Parathyroid adenoma (tissue), 2 donors: ENCODE measurements at regions not wholly inside any gene's neighbourhood (a gene's known extent, or its start where the extent isn't known, plus 50 kb on each side); places are given as distances from the start of the nearest gene placed in this dataset.

Source experiments
- H2AFZ ChIP-seq: fragments of 300-600 bp; sonication (generic); one replicate; pipeline ENCODE4 v1.7.0; 2017; ENCODE audit warnings: antibody characterized with exemption, mild to moderate bottlenecking
- H3K27ac ChIP-seq: fragments of 300-600 bp; sonication (generic); one replicate; pipeline ENCODE4 v1.7.0; 2017
- H3K27me3 ChIP-seq: fragments of 300-600 bp; sonication (generic); one replicate; pipeline ENCODE4 v1.7.0; 2017; ENCODE audit warnings: low read length; ENCODE audit not compliant: control insufficient read depth, insufficient read depth
- H3K36me3 ChIP-seq: fragments of 300-600 bp; sonication (generic); one replicate; pipeline ENCODE4 v1.7.0; 2017; ENCODE audit warnings: low read length; ENCODE audit not compliant: control insufficient read depth, insufficient read depth
- H3K4me1 ChIP-seq: fragments of 300-600 bp; sonication (generic); one replicate; pipeline ENCODE4 v1.7.0; 2017; ENCODE audit warnings: control low read depth
- H3K4me2 ChIP-seq: fragments of 300-600 bp; sonication (generic); one replicate; pipeline ENCODE4 v1.7.0; 2017; ENCODE audit warnings: low read length
- H3K4me3 ChIP-seq: fragments of 300-600 bp; sonication (generic); one replicate; pipeline ENCODE4 v1.7.0; 2017; ENCODE audit warnings: low read depth, low read length
- H3K79me2 ChIP-seq: fragments of 300-600 bp; sonication (generic); one replicate; pipeline ENCODE4 v1.7.0; 2017; ENCODE audit warnings: control low read depth
- H3K9ac ChIP-seq: fragments of 300-600 bp; sonication (generic); one replicate; pipeline ENCODE4 v1.7.0; 2017; ENCODE audit warnings: mild to moderate bottlenecking
- H3K9me3 ChIP-seq: fragments of 300-600 bp; sonication (generic); one replicate; pipeline ENCODE4 v1.7.0; 2017; ENCODE audit warnings: low read length; ENCODE audit not compliant: control insufficient read depth
- CTCF ChIP-seq: fragments of 300-600 bp; sonication (generic); IDR thresholded peaks from one replicate; pipeline ENCODE4 v1.7.0; 2017; ENCODE audit warnings: antibody characterized with exemption, mild to moderate bottlenecking
- donor health status: primary hyperparathyroidism.

GRCh38 chr2:60075048-60075447 is 478.4 kb downstream of the BCL11A start:
- Histone ChIP-seq H3K36me3 (no peaks in the 10 kb centered on the region), H3K4me2 (no peak overlapping the region), H3K79me2 (no peaks in the 10 kb centered on the region), H2AFZ (no peak overlapping the region), H3K4me3 (no peak overlapping the region), H3K9me3 (no peaks in the 10 kb centered on the region), H3K27ac (no peak overlapping the region), H3K4me1 (no peaks in the 10 kb centered on the region), H3K27me3 (no peaks in the 10 kb centered on the region), H3K9ac (no peak overlapping the region)
- TF ChIP-seq CTCF: no peak

- Histone ChIP-seq H3K4me3 (no peak overlapping the region), H3K79me2 (no peaks in the 10 kb centered on the region), H2AFZ (no peak overlapping the region), H3K27ac (no peak overlapping the region), H3K4me1 (no peaks in the 10 kb centered on the region), H3K27me3 (no peaks in the 10 kb centered on the region), H3K9ac (no peak overlapping the region), H3K9me3 (no peaks in the 10 kb centered on the region), H3K4me2 (no peak overlapping the region), H3K36me3 (no peaks in the 10 kb centered on the region)
- no peak for TF ChIP-seq CTCF
Observed at GRCh38 chr2:60073201-60073600, 480.3 kb downstream of the BCL11A start.

- Histone ChIP-seq H3K4me2 (no peak overlapping the region), H3K9me3 (no peaks in the 10 kb centered on the region), H3K9ac (no peak overlapping the region), H3K79me2 (no peaks in the 10 kb centered on the region), H3K4me1 (no peaks in the 10 kb centered on the region), H3K27ac (no peak overlapping the region), H3K36me3 (no peaks in the 10 kb centered on the region), H2AFZ (no peak overlapping the region), H3K27me3 (no peaks in the 10 kb centered on the region), H3K4me3 (no peak overlapping the region)
- no peak for TF ChIP-seq CTCF
Observed at GRCh38 chr2:60072609-60073008, 480.8 kb downstream of the BCL11A start.

GRCh38 chr2:60071490-60071831 is 482.0 kb downstream of the BCL11A start:
- Histone ChIP-seq H3K4me2 (no peak overlapping the region), H3K27me3 (no peaks in the 10 kb centered on the region)
- no peak for TF ChIP-seq CTCF

GRCh38 chr2:60070736-60071489 is 482.5 kb downstream of the BCL11A start:
- Histone ChIP-seq H3K4me2 (no peak overlapping the region), H3K4me1 (no peaks in the 10 kb centered on the region), H3K36me3 (no peaks in the 10 kb centered on the region), H3K9me3 (no peaks in the 10 kb centered on the region), H3K9ac (no peak overlapping the region), H3K4me3 (no peak overlapping the region), H3K27ac (no peak overlapping the region), H3K79me2 (no peaks in the 10 kb centered on the region), H3K27me3 (no peaks in the 10 kb centered on the region), H2AFZ (no peak overlapping the region)
- no peak for TF ChIP-seq CTCF

More at GRCh38 chr2:60071490-60071831, 482.0 kb downstream of the BCL11A start:
- Histone ChIP-seq H3K4me1 (no peaks in the 10 kb centered on the region), H3K4me3 (no peak overlapping the region), H3K36me3 (no peaks in the 10 kb centered on the region), H2AFZ (no peak overlapping the region), H3K79me2 (no peaks in the 10 kb centered on the region), H3K9me3 (no peaks in the 10 kb centered on the region), H3K9ac (no peak overlapping the region), H3K27ac (no peak overlapping the region)
